Osteocyte (in vitro differentiated cells): ENCODE measurements at regions not wholly inside any gene's neighbourhood (a gene's known extent, or its start where the extent isn't known, plus 50 kb on each side); places are given as distances from the start of the nearest gene placed in this dataset.
"Not testable (repeated sequence)": the region's sequence is repeated elsewhere in the genome, so short reads cannot be mapped to it uniquely, and the experiment has no call there.

ENCODE experiments used
- DNase-seq: peaks from one replicate; pipeline ENCODE4 v3.0.0; 2021; ENCODE audit warnings: mixed read lengths; ENCODE audit not compliant: unreplicated experiment; ENCODE audit errors: extremely low spot score
- H3K27ac Mint-ChIP-seq: one replicate; pipeline ENCODE4 v1.8.0; 2021; ENCODE audit warnings: mild to moderate bottlenecking, mixed read lengths; ENCODE audit not compliant: unreplicated experiment
- H3K27me3 Mint-ChIP-seq: one replicate; pipeline ENCODE4 v1.8.0; 2021; ENCODE audit warnings: mixed read lengths; ENCODE audit not compliant: unreplicated experiment
- H3K36me3 Mint-ChIP-seq: one replicate; pipeline ENCODE4 v1.8.0; 2021; ENCODE audit warnings: mixed read lengths; ENCODE audit not compliant: unreplicated experiment
- H3K4me1 Mint-ChIP-seq: one replicate; pipeline ENCODE4 v1.8.0; 2021; ENCODE audit warnings: mixed read lengths; ENCODE audit not compliant: unreplicated experiment
- H3K4me3 Mint-ChIP-seq: one replicate; pipeline ENCODE4 v1.8.0; 2021; ENCODE audit warnings: mild to moderate bottlenecking, moderate library complexity, mixed read lengths; ENCODE audit not compliant: unreplicated experiment
- H3K9me3 Mint-ChIP-seq: one replicate; pipeline ENCODE4 v1.8.0; 2021; ENCODE audit warnings: mixed read lengths; ENCODE audit not compliant: unreplicated experiment
- TF ChIP-seq, protein P1 (sequence below): fragments of 200-600 bp; sonication (generic); IDR thresholded peaks from 2 replicates; pipeline ENCODE4 v1.5.0; 2021; ENCODE audit warnings: antibody characterized with exemption, mild to moderate bottlenecking, moderate library complexity

- DNase-seq = no peak
- H3K27ac Mint-ChIP-seq = no peak overlapping the region
- no peaks in the 10 kb centered on the region for H3K36me3 Mint-ChIP-seq
- H3K4me1 Mint-ChIP-seq = no peaks in the 10 kb centered on the region
- TF ChIP-seq, protein P1, sequence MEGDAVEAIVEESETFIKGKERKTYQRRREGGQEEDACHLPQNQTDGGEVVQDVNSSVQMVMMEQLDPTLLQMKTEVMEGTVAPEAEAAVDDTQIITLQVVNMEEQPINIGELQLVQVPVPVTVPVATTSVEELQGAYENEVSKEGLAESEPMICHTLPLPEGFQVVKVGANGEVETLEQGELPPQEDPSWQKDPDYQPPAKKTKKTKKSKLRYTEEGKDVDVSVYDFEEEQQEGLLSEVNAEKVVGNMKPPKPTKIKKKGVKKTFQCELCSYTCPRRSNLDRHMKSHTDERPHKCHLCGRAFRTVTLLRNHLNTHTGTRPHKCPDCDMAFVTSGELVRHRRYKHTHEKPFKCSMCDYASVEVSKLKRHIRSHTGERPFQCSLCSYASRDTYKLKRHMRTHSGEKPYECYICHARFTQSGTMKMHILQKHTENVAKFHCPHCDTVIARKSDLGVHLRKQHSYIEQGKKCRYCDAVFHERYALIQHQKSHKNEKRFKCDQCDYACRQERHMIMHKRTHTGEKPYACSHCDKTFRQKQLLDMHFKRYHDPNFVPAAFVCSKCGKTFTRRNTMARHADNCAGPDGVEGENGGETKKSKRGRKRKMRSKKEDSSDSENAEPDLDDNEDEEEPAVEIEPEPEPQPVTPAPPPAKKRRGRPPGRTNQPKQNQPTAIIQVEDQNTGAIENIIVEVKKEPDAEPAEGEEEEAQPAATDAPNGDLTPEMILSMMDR = no peak
- no peaks in the 10 kb centered on the region for H3K9me3 Mint-ChIP-seq
- no peak overlapping the region for H3K4me3 Mint-ChIP-seq
- peaks cover 11% of the 10 kb centered on the region for H3K27me3 Mint-ChIP-seq
Observed at GRCh38 chr4:37749398-37749988, 63.3 kb upstream of the RELL1 start.

- Mint-ChIP-seq H3K36me3 (no peaks in the 10 kb centered on the region), H3K9me3 (no peaks in the 10 kb centered on the region), H3K4me3 (no peak overlapping the region), H3K27me3 (peaks cover 10% of the 10 kb centered on the region), H3K27ac (no peak overlapping the region), H3K4me1 (no peaks in the 10 kb centered on the region)
- no peak for DNase-seq
- TF ChIP-seq, protein P1 = no peak
Observed at GRCh38 chr4:37748485-37748884, 62.3 kb upstream of the RELL1 start.

DNA sequence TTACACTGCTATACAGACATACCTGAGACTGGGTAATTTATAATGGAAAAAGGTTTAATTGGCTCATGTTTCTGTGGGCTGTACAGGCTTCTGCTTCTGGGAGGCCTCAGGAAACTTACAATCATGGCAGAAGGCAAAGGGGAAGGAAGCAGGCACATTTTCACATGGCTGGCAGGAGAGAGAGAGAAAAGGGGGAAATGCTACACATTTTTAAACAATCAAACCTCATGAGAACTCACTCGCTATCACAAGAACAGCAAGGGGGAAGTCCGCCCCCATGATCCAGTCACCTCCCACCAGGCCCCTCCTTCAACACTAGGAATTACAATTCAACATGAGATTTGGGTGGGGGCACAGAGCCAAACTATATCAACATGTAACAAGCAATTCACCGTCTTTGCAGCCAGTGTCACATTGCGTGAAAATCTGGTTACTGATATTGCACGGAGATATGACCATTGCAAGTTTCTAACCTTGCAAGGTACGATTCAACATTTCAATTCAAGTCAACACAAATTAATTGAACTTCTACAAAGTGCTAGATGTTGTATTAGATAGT lies 61.7 kb upstream of the RELL1 start:
- Mint-ChIP-seq H3K4me3 (no peak overlapping the region), H3K27me3 (peaks cover 10% of the 10 kb centered on the region), H3K27ac (no peak overlapping the region), H3K36me3 (no peaks in the 10 kb centered on the region), H3K9me3 (no peaks in the 10 kb centered on the region), H3K4me1 (no peaks in the 10 kb centered on the region)
- no peak for DNase-seq
- TF ChIP-seq, protein P1 = no peak

DNA sequence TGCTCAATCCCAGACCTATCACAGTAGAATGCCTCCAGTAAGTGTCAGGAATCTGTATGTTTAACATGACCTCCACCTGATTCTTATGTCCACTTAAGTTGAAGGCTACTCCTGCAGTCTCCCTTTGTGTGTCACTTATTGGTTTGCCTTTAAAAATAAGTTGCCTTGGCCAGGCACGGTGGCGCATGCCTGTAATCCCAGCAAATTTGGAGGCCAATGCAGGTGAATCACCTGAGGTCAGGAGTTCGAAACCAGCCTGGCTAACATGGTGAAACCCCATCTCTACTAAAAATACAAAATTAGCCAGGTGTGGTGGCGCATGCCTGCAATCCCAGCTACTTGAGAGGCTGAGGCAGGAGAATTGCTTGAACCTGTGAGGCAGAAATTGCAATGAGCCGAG lies 60.7 kb upstream of the RELL1 start:
- not testable (repeated sequence) for H3K4me1 Mint-ChIP-seq, H3K36me3 Mint-ChIP-seq, H3K27me3 Mint-ChIP-seq, H3K9me3 Mint-ChIP-seq, DNase-seq, H3K4me3 Mint-ChIP-seq, H3K27ac Mint-ChIP-seq

DNA sequence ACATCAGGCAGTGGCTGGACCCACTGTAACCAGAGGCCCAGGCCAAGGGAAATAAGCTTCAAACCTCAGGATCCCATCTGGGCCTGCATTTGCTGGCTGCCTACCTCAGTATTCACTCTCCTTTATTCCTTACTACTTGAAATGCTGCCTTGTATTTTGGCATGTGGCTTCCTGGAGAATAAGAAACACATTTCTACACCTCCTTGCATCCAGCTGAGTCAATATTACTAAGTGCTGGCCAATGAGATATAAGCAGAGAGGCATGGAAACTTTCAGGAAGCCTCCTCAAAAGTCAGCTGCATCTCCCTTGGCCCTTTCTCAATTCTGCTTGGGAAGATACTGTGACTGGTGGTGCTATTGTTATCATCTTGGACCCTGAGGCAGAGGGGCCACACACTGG lies 59.8 kb upstream of the RELL1 start:
- Mint-ChIP-seq H3K4me1 (no peaks in the 10 kb centered on the region), H3K9me3 (no peaks in the 10 kb centered on the region), H3K36me3 (no peaks in the 10 kb centered on the region), H3K27ac (no peak overlapping the region), H3K4me3 (no peak overlapping the region), H3K27me3 (peaks cover 4% of the 10 kb centered on the region)
- DNase-seq = no peak
- TF ChIP-seq, protein P1 = no peak

DNA sequence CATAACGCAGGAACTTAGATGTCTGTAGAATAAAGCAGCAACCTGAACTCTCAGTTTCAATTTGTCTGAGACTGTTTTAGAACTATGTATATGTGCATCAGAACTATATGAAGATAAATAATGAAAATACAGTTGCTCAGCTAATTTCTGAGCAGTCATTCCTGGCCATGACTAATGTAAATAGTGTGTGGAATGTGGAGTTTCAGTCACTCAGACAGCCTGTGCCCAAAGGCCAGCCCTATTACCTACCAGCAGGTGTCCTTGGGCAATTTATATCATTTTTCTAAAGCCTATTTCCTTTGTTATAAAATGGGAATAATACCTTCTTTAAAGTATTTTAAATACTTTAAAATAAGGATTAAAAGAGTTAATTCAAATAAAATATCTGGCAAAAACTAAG lies 56.0 kb upstream of the RELL1 start:
- Mint-ChIP-seq H3K27me3 (peaks cover 4% of the 10 kb centered on the region), H3K9me3 (no peaks in the 10 kb centered on the region), H3K4me3 (no peak overlapping the region), H3K27ac (no peak overlapping the region), H3K4me1 (no peaks in the 10 kb centered on the region), H3K36me3 (no peaks in the 10 kb centered on the region)
- no peak for DNase-seq
- TF ChIP-seq, protein P1 = no peak
